HG02678 (cell line): ENCODE measurements at regions not wholly inside any gene's neighbourhood (a gene's known extent, or its start where the extent isn't known, plus 50 kb on each side); places are given as distances from the start of the nearest gene placed in this dataset.
A peak's percentile ranks its signal among the peaks of the same experiment; 100 is the strongest.

Experiments used
- ATAC-seq: cut with Tn5 transposase; IDR thresholded peaks from one replicate; pipeline ENCODE4 v1.9.1; 2021; ENCODE audit warnings: mild to moderate bottlenecking, moderate library complexity; ENCODE audit not compliant: unreplicated experiment

- no peak for ATAC-seq
Observed at GRCh38 chr6:114471450-114471849, 128.6 kb upstream of the HS3ST5 start.

- ATAC-seq = no peak
Observed at GRCh38 chr6:114467931-114468330, 125.1 kb upstream of the HS3ST5 start.

GRCh38 chr6:114465511-114465910 lies 122.7 kb upstream of the HS3ST5 start:
- ATAC-seq = no peak

- no peak for ATAC-seq
Observed at GRCh38 chr6:114453737-114454276, 111.0 kb upstream of the HS3ST5 start.

GRCh38 chr6:114452785-114453401 lies 110.1 kb upstream of the HS3ST5 start:
- ATAC-seq = no peak

- no peak for ATAC-seq
Observed at GRCh38 chr6:114450631-114451030, 107.8 kb upstream of the HS3ST5 start.

GRCh38 chr6:114449659-114450058 lies 106.8 kb upstream of the HS3ST5 start:
- ATAC-seq = no peak

- no peak for ATAC-seq
Observed at GRCh38 chr6:114446342-114446741, 103.5 kb upstream of the HS3ST5 start.

- ATAC-seq = no peak
Observed at GRCh38 chr6:114445846-114446245, 103.0 kb upstream of the HS3ST5 start.

- ATAC-seq = no peak
Observed at GRCh38 chr6:114439411-114439810, 96.6 kb upstream of the HS3ST5 start.

- no peak for ATAC-seq
Observed at GRCh38 chr6:114437235-114437634, 94.4 kb upstream of the HS3ST5 start.

- ATAC-seq = no peak
Observed at GRCh38 chr6:114436691-114437090, 93.9 kb upstream of the HS3ST5 start.

GRCh38 chr6:114435985-114436384 lies 93.2 kb upstream of the HS3ST5 start:
- no peak for ATAC-seq

GRCh38 chr6:114432400-114432799 lies 89.6 kb upstream of the HS3ST5 start:
- ATAC-seq = no peak

- no peak for ATAC-seq
Observed at GRCh38 chr6:114431641-114432040, 88.8 kb upstream of the HS3ST5 start.

GRCh38 chr6:114430534-114431124 lies 87.8 kb upstream of the HS3ST5 start:
- no peak for ATAC-seq

GRCh38 chr6:114428341-114428740 lies 85.5 kb upstream of the HS3ST5 start:
- no peak for ATAC-seq

GRCh38 chr6:114421199-114421598 lies 78.4 kb upstream of the HS3ST5 start:
- ATAC-seq = no peak

- peak; percentile 92 for ATAC-seq
Observed at GRCh38 chr6:114419175-114419574, 76.4 kb upstream of the HS3ST5 start.

- ATAC-seq = no peak
Observed at GRCh38 chr6:114418304-114418972, 75.6 kb upstream of the HS3ST5 start.

- ATAC-seq = no peak
Observed at GRCh38 chr6:114407426-114408035, 64.7 kb upstream of the HS3ST5 start.
